Glutamatergic neuron (in vitro differentiated cells): ENCODE measurements at regions not wholly inside any gene's neighbourhood (a gene's known extent, or its start where the extent isn't known, plus 50 kb on each side); places are given as distances from the start of the nearest gene placed in this dataset.

Experiments
- DNase-seq: peaks from one replicate; pipeline ENCODE4 v3.0.0; 2022
- H3K27ac Mint-ChIP-seq: one replicate; pipeline ENCODE4 v1.8.0; 2020; ENCODE audit warnings: mild to moderate bottlenecking, mixed read lengths, inconsistent platforms; ENCODE audit not compliant: unreplicated experiment
- H3K27me3 Mint-ChIP-seq: one replicate; pipeline ENCODE4 v1.8.0; 2020; ENCODE audit warnings: mild to moderate bottlenecking, moderate library complexity, mixed read lengths, inconsistent platforms; ENCODE audit not compliant: unreplicated experiment
- H3K36me3 Mint-ChIP-seq: one replicate; pipeline ENCODE4 v1.8.0; 2020; ENCODE audit warnings: mild to moderate bottlenecking, mixed read lengths, inconsistent platforms; ENCODE audit not compliant: unreplicated experiment
- H3K4me1 Mint-ChIP-seq: one replicate; pipeline ENCODE4 v1.8.0; 2020; ENCODE audit warnings: mild to moderate bottlenecking, low read depth, mixed read lengths, inconsistent platforms; ENCODE audit not compliant: unreplicated experiment
- H3K4me3 Mint-ChIP-seq: one replicate; pipeline ENCODE4 v1.8.0; 2020; ENCODE audit warnings: mild to moderate bottlenecking, mixed read lengths, inconsistent platforms; ENCODE audit not compliant: unreplicated experiment
- H3K9me3 Mint-ChIP-seq: one replicate; pipeline ENCODE4 v1.8.0; 2020; ENCODE audit warnings: mild to moderate bottlenecking, moderate library complexity, mixed read lengths, inconsistent platforms; ENCODE audit not compliant: unreplicated experiment
- CTCF ChIP-seq: fragments of 200-600 bp; sonication (generic); IDR thresholded peaks from one replicate; pipeline ENCODE4 v1.5.0; 2021; ENCODE audit not compliant: partially characterized antibody, unreplicated experiment

- H3K36me3 Mint-ChIP-seq: no peaks in the 10 kb centered on the region
- H3K27me3 Mint-ChIP-seq: no peaks in the 10 kb centered on the region
- no peak overlapping the region for H3K4me3 Mint-ChIP-seq
- peaks cover 4% of the 10 kb centered on the region for H3K9me3 Mint-ChIP-seq
- H3K27ac Mint-ChIP-seq: no peak overlapping the region
- no peak for DNase-seq
- H3K4me1 Mint-ChIP-seq: peaks cover 7% of the 10 kb centered on the region
- TF ChIP-seq CTCF: no peak
Measured at GRCh38 chr3:45325676-45326075, 62.7 kb upstream of the LARS2 start.

GRCh38 chr3:45329761-45330305 lies 58.5 kb upstream of the LARS2 start:
- H3K9me3 Mint-ChIP-seq: peaks cover 4% of the 10 kb centered on the region
- no peaks in the 10 kb centered on the region for H3K27me3 Mint-ChIP-seq
- no peak overlapping the region for H3K27ac Mint-ChIP-seq
- H3K36me3 Mint-ChIP-seq: no peaks in the 10 kb centered on the region
- peaks cover 4% of the 10 kb centered on the region for H3K4me1 Mint-ChIP-seq
- no peak for TF ChIP-seq CTCF
- DNase-seq: no peak
- no peak overlapping the region for H3K4me3 Mint-ChIP-seq

DNA sequence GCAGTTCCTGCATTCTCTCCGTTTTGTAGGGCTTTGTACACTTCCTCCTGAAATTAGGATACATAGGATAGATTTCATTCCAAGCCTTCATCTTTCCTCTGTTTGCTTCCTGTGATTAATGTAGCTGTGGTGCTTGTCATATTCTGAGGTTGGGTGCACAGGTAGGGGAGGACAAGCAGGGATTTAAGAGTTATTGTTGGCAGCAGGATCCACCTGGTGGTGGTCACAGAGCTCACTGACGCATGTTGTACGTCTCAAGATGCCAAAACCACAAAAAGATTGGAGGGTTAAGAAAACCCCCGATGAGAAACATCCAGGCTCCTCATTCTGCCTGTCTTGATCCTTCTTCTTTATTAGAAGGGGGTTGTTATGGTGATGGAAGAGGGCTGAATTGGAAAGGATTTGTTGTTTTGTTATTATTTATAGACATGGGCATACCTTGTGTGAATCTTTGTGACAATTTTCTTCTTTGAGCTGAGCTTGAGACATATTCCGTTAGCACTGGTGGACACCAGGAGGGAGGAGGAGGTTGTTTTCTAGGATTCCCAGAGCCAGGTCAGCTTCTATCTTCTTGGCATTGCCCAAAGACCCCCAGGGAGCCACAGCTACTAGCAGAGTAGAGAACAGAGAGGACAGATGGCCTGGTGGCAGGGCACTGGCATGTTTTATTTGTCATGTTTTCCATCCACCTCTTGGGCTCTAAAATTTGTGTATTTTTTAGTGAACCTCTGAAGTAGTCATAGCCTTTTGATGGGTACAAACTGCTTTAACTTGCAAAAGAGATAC lies 57.7 kb upstream of the LARS2 start:
- Mint-ChIP-seq H3K4me1 (peaks cover 4% of the 10 kb centered on the region), H3K27ac (no peak overlapping the region), H3K27me3 (no peaks in the 10 kb centered on the region), H3K9me3 (peaks cover 4% of the 10 kb centered on the region), H3K36me3 (no peaks in the 10 kb centered on the region), H3K4me3 (no peak overlapping the region)
- no peak for TF ChIP-seq CTCF
- DNase-seq: no peak

- Mint-ChIP-seq H3K9me3 (peaks cover 2% of the 10 kb centered on the region), H3K36me3 (no peaks in the 10 kb centered on the region), H3K4me1 (peaks cover 4% of the 10 kb centered on the region), H3K27me3 (no peaks in the 10 kb centered on the region), H3K4me3 (no peak overlapping the region), H3K27ac (no peak overlapping the region)
- no peak for DNase-seq
- TF ChIP-seq CTCF: no peak
Measured at GRCh38 chr3:45332493-45332892, 55.9 kb upstream of the LARS2 start.

DNA sequence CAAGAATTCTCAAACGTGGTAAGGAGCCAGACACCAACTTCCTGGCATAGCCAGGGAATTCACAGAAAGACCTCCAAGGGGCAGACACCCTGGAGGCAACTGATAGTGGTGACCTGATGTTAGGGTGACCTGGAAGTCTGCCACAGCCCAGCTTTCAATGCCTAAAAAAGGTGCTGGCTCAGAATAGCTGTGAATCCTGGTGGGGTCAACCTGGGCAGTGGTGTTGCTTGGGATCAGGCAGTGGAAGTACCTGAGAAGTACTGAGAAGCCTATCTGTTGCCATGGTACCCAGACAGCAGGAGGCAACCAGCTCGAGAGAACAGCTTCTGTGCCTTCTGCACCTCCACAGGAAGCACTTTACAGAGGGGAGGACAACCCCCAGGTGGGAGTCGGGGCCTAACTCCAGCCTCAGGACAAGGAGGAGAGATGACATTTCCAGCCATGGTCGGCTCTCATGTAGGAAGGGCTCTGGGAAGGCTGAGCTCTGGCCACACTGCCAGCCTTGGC lies 55.4 kb upstream of the LARS2 start:
- no peaks in the 10 kb centered on the region for H3K27me3 Mint-ChIP-seq
- peaks cover 5% of the 10 kb centered on the region for H3K4me1 Mint-ChIP-seq
- no peaks in the 10 kb centered on the region for H3K36me3 Mint-ChIP-seq
- DNase-seq: no peak
- no peak overlapping the region for H3K4me3 Mint-ChIP-seq
- H3K27ac Mint-ChIP-seq: no peak overlapping the region
- no peak for TF ChIP-seq CTCF
- H3K9me3 Mint-ChIP-seq: peaks cover 4% of the 10 kb centered on the region
